HG03439 (cell line): ENCODE measurements at regions not wholly inside any gene's neighbourhood (a gene's known extent, or its start where the extent isn't known, plus 50 kb on each side); places are given as distances from the start of the nearest gene placed in this dataset.

Experiments used
- ATAC-seq: cut with Tn5 transposase; IDR thresholded peaks from one replicate; pipeline ENCODE4 v1.9.1; 2021; ENCODE audit warnings: mild to moderate bottlenecking, moderate library complexity; ENCODE audit not compliant: unreplicated experiment

DNA sequence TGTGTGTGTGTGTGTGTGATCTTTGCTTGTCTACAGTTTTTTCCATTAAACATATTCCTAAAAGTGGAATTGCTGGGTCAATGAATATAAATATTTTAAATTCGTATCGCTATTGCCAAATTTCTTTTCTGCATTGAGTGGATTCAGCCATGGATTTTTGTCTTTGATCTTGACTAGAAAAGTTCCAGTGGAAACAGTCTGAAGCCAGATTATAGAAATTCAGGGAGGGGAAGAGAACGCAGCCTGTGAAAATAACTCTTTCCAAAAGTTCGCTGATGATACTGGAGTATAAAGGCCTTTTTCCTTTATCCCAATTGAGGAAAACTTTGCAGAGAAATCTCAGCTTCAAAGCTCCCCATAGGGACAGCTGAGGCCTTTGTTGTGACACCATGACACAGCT is 292.3 kb upstream of the CD180 start:
- ATAC-seq, result no peak

DNA sequence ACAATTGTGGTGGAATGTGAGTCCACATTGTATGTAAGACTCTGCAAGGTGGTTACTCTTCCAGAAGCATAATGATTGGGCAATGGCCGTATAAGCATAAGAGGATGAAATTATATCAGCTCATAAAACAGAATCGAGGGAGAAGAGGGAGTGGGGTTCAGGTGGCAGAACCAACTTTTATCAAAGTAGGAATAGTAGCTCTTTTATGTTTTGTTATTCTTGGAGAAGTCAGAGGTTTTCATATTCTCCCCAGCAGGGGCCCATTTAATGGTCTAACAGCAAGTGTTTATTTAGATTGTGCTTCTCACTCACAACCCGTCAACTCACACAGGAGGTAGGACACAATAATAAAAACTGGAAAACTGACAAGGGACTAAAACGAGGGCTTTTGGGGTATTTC is 291.3 kb upstream of the CD180 start:
- no peak for ATAC-seq

DNA sequence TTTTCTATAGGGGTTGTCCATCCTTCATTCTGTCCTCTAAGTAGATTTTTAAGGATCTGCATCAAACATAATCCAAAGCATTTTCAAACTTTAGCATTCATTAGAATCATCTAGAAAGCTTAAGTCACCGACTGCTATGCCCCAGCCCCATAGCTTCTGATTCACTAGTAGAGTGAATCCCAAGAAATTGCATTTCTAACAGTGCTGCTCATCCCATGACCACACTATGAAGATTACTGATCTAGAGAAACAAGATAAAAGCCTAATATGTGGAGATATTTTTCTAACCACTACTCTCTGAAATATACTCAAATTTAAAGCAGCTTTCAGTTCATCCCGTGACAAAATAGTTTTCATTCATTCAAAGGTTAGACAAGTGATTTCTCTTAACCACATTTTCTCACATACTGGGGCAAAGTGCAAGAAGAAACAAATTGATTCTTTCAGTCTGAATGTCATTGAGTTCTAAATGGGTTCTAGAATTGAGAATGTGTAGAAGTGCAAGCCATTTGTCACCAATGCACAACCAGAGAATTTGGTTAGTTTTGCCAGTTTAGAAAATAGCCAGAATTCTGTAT is 286.9 kb upstream of the CD180 start:
- no peak for ATAC-seq

DNA sequence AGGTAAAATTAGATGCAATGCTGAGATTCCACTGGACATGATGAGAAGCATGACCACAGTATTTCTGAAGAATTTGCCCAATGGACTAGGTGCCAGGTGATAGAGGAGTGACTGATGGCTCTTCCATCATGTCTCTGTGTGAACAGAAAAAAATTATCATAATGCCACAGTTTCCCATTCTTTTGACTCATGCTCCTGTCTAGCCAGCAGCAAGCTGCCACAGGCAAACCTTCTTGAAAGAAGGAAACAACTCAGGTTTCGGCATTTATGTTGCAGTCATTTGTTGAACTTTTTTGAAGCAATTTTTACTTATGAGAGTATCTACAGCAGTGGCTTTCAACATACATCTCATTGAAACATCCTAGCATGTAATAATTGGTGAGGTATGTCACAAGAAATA is 284.8 kb upstream of the CD180 start:
- no peak for ATAC-seq

DNA sequence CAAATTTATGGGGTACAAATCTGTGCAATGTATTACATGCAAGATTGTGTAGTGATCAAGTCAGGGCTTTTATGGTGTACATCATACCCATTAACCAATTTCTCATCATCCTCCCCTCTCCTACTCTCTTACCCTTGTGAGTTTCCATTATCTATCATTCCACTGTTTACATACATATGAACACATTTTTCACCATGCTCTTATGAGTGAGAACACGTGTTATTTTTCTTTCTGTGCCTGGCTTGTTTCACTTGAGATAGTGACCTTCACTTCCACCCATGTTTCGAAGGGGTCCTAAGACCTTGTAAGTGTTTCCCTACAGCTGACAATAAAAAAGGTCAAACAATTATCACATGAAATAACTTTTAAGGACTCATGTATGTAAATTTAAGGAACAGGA is 281.7 kb upstream of the CD180 start:
- ATAC-seq, result no peak

DNA sequence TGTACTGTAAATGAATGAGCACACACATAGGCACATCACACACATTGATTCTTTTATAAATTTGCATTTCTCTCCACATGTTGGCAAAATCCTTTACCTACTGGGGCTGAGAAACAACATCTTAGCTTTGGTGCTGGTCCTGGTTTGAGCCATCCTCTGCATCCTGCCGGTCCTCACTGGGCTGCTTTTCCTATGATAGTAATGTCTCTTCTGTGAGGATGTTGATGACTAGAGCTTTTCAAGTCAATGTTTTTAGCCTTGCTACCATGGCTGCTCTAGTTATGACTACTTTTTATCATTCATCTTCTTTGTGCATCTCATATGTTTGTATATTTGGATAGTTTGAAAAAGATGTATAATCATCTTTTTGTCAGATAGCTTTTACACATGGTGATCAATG is 280.4 kb upstream of the CD180 start:
- ATAC-seq, result no peak

DNA sequence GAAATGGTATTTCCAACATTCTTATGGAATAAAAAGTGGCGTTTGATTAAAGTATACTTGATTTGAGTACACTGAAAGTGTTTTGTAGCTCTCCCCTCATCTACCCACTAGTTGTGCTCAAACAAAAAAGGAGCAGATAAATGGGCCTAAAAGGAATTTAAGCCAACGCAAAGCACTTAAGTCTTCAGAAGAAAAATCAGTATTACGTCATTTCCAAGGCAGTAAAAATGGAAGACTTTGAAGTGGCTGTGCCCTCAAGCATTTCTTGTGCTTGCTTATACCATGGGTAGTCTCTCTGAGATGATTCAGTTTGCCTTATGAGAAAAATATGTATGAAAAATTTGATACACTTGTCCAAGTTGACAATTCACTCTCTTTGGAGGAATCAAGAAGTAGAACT is 279.9 kb upstream of the CD180 start:
- no peak for ATAC-seq

DNA sequence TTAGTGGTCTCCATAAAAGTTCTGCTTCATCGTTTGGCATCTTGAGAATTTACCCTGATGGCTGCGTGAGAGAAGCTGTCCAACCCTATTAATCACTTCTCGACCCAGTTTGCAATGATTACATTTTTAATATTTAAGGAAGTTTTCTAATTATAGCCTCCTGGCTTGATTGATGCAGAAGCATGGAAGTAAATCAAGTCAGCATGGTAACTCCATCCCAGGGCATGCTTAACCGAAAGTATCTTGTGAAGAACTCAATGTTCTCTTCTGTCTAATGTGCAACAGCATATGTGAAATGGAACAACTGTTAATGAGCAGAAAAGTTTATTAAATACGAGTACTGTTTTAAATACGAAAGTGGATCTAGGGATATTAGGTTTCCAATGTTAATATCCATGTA is 278.9 kb upstream of the CD180 start:
- ATAC-seq, result no peak

DNA sequence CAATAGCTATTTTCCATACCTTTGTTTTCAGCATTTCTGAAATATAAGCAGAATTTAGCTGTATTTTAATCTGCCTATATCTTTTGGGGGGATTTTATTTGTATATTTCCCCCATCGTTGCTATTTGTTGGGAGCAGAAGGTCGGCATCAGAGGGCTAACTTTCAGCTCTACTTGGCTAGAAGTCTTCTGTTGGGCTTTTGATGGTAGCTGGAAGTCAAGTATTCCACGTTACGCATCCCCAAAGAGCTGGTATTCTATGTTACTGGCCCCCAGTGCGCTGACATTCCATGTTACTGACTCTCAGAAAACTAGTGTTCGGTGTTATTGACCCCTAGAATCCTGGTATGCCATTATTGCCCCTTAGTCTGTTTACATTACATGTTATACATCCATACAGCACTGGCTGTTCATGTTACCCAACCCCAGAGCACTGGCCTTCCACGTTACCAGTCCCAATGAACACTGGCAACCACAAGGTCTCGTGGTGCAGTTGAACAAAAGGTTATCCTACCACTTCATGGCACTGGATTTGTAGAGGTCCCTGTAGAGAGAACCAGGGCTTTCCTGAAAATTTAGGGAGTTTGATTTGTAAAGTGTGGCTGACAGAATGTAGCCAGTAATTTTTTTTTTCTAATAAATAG is 278.1 kb upstream of the CD180 start:
- no peak for ATAC-seq

DNA sequence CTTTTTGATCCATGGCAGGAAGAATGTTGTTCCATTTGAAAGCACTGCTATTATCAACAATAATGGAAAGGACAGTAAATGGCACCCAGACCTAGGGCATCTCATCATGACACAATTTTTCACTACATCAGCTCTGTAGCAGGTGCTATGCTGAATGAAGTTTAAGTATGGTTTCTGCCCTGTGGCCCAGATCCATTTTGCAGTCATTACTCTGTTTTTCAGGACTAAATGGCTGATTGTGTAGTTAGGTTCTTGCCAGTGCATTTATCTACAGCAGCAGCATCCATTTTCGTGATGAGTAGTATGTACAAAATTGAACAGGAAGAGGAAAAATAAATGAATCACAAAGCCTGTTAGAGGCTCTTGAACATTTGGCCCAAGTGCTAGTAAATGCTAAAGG is 270.5 kb upstream of the CD180 start:
- no peak for ATAC-seq

DNA sequence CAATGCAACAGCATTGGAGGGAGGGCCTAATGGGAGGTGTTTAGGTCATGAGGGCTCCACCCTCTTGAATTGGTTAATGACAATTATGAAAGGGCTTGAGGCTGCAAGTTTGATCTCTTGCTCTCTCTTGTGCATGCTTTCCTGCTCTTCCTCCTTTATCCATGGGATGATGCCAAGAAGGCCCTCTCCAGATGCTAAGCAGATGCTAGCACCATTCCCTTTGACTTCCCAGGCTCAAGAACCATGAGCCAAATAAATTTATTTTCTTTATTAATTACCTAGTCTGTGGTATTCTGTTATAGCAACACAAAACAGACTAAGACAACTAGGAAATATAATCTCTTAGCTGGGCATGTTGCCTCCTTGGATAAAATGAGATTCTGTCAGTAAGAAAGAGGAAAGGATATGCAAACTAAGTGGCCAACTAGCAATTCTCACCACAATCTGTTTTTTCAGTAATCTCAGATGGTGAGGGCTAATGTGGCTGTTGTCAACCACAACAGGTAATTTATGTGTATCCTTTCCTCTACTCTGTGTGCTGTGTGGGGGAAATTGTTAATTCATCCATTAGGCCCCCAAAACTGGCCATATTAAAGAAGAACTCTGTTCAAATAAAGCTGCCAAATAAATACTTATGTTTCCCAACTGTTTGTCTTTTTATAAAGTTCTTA is 269.1 kb upstream of the CD180 start:
- ATAC-seq, result no peak

DNA sequence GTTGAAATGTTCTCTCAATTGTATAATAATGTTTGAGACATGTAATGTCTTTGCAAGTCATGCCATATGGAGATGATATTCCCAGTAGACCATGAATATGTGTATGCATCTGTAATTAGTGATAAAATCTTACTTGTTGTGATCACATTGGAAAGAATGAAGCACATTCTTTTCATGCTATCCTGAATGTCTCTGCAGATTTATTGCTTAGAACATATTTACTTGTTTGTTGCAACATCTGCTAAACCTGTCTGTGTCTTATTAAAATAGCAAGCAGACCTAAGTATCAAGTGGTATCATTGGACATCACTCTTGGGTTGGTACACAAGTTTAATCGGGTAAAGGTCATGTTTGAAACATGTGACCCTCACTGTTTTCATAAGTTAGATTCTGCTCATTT is 265.5 kb upstream of the CD180 start:
- ATAC-seq, result no peak

DNA sequence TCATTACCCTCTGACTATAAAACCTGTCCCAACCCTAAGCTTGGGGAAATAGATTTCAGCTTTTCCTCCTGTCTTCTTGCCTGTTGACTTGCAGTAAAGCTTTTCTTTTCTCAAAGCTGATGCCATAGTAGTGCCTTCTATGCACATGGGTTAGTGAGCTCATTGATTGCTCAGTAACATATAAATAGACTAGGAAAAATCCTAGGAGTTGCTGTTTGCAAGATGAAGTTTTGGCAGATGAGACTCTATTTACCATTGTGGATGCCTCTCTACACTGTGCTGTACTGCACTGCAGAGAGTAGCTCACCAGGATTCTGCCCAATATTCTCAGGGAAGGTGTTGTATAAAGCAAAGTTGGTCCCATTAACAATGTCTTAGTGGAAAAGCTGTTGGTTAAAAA is 262.7 kb upstream of the CD180 start:
- no peak for ATAC-seq

DNA sequence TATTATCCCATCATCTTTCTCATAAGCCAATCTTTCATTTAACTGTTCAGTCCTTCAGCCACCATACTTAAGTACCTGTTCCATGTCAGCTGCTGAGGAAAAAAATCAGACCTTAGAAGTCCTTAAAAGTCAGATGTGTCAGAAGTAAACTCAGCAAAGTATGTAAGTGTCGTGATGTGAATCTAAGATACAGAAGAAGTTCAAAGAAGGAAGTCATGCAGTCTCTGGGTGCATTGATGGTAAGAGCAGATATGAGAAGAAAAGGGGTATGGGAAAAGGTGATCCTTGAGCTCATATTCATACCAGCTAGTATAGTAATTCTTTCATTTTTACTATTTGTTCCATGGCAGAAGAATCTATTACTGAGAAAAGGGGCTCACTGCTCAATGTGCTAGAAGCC is 259.4 kb upstream of the CD180 start:
- no peak for ATAC-seq

DNA sequence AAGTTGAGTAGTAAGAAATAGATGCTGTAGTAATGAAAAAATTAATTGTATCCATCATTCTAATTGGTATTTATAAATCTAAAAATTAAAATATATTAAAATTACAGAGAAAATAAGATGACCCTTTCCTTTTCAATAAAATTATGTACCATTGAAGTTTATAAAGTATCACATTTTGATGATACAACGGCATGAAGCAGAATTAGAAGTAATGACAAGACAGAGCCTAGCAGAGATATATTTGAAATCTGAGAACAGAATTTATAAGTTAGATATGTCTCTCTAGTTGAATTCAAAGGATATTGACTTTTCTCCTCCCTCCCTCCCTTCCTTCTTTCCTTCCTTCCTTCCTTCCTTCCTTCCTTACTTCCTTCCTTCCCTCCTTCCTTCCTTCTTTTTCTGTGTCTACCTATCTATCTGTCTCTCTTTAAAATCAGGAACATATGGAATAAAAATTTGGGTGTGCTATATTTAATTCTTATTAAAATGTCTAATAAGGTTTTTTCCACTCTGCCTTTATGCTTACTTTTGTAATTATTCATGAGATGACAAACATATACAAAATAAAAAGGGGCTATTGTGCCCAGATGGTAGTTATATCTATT is 258.5 kb upstream of the CD180 start:
- ATAC-seq, result no peak

DNA sequence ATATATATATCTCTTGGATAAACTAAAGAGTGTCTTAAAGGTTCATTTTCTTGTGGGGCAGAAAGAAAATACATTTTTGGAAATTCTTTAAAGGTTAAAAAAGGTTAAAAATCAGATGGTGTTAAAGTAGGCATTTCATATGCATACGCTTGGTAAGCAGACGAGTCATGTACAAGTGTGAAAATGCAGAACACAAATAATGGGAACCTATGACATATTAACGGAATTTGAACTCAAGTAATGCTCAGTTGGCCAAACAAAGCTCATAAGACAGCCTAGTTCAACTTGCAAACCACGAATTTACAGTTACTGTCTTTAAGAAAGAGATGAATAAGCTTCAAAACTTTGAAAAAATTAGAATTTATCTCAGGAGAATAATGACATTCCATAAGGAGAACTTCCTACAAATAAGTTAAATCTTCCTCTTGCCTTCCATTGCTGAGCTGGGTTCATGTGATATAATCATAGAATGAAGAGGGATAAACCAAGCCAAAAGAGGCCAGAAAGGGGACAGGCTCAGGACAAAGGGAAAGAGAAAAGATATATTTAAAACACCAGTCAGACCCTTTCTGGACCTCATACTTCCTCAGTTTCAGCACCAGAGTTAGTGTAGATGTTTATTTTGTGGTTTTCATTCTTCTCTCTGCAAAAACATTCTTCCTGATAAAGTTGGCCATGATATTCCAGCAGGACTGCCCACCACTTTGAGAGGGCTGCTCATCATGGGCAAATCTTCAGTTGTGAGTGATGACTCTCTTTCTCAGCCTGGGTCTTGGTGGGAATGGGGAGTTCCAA is 256.7 kb upstream of the CD180 start:
- ATAC-seq, result no peak

DNA sequence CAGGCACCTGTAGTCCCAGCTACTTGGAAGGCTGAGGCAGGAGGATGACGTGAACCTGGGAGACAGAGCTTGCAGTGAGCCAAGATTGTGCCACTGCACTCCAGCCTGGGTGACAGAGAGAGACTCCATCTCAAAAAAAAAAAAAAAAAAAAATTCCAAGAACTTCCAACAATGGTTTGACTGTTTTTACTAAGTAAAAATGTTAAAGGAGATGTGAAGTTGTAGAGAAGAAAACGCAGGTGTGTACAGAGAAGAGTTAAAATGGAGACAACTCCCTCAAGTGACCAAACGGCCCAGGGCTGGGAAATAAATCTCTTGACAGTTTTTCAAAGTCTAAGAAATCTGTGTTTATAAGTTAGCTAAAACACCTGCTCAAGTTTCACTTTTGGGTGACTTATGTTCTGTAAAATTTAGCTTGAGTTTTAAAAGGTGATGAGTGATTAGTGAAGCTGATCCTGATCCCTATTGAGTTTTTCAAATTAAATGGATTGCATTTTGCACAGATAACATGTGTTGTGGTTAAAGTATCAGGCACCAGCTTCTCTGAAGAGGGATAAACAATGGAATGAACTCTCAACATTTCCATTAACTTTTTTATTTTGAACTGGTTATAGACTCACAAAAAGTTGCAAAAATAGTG is 255.2 kb upstream of the CD180 start:
- no peak for ATAC-seq

DNA sequence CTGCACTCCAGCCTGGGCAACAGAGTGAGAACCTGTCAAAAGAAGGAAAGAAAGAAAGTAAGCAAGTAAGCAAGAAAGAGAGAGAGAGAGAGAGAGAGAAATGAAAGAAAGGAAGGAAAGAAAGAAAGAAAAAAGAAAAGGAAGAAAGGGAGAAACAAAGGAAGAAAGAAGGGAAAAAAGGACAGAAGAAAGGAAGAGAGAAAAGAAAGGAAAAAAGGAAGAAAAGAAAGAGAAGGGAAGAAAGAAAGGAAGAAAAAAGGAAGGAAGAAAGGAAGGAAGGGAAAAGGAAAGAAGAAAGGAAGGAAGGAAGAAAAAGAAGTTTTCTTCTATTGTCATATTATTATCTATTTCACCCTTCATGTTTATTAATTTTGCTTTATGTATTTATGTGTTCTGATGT is 251.1 kb upstream of the CD180 start:
- no peak for ATAC-seq

DNA sequence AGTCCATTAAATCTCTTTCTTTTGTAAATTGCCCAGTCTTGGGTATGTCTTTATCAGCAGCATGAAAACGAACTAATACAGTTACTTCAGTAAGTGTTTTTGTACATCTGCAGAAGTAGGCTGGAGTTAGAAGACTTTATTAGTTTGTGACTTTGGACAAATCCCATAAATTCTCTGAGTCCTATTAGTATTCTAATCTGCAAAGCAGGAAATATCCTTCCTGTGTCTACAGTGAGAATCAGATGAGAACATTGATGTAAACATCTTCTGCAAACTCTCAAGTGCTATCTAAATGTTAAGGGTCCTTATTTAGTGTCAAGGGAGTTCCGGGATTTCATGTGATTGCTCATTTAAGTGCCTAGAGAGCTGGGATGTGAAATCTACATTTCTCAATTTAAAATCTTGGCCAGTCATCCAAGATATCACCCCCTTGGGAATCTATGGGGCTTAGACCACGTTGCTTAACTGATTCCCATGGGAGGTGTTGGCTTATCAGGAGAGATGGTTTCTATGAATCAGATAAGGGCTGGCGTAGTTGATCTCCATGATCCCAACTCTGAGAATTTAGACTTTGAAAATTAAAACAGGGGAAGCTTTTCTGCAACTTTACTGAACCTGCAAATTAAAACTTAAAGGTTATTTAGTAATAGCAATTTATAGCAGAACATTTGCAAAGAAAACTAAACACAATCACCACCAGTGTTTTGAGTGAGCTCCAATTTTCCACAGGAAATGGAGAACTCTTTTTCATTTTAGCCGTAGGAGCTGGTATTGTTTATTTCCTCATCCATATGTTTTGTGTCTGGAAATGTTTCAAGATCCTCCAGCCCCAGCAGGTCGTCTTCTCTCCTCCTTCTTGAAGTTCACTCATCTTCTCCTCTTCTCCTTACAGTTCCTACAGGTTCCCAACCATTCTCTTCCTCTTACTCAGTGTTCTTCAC is 241.6 kb upstream of the CD180 start:
- no peak for ATAC-seq

DNA sequence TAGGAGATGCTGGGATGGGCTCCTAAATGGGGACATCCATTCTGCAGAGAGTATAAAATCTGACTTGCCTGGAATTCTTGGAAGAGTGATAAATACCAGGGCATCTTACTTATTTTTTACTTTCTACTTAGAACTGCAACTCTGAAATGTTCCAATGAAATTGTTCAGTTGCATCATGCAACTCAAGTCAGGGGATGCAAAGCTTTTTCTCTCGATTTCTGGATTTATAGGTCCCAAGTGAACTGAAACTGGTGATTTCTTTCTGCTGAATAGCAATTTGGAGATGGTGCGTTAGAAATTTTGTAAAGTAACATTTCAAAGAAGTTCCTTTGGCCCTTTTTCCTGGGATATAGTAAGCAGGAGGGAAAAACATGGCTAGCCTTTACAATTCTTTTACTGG is 238.4 kb upstream of the CD180 start:
- no peak for ATAC-seq
